H9 (cell line): ENCODE measurements at regions not wholly inside any gene's neighbourhood (a gene's known extent, or its start where the extent isn't known, plus 50 kb on each side); places are given as distances from the start of the nearest gene placed in this dataset.

ENCODE experiments used
- DNase-seq: peaks from one replicate; pipeline ENCODE4 v3.0.0-alpha.2; 2017
- H2AFZ ChIP-seq: one replicate; pipeline ENCODE4 v1.6.1; 2013; ENCODE audit warnings: mild to moderate bottlenecking, low read length, control low read depth, moderate library complexity
- H2AK5ac ChIP-seq: 2 replicates; pipeline ENCODE4 v1.6.1; 2013; ENCODE audit warnings: low read length, control low read depth, mixed read lengths; ENCODE audit not compliant: insufficient read length
- H2BK120ac ChIP-seq: one replicate; pipeline ENCODE4 v1.6.1; 2013; ENCODE audit warnings: low read depth, mild to moderate bottlenecking, low read length, control low read depth, inconsistent platforms; ENCODE audit not compliant: poor library complexity, severe bottlenecking
- H2BK12ac ChIP-seq: 2 replicates; pipeline ENCODE4 v1.6.1; 2013; ENCODE audit warnings: low read length, control low read depth, mixed read lengths, low read depth; ENCODE audit not compliant: insufficient read length
- H2BK15ac ChIP-seq: 2 replicates; pipeline ENCODE4 v1.6.1; 2013; ENCODE audit warnings: low read depth, low read length, control low read depth
- H2BK20ac ChIP-seq: one replicate; pipeline ENCODE4 v1.6.1; 2013; ENCODE audit warnings: low read depth, mild to moderate bottlenecking, low read length, control low read depth, inconsistent platforms; ENCODE audit not compliant: poor library complexity, severe bottlenecking
- H2BK5ac ChIP-seq: 2 replicates; pipeline ENCODE4 v1.6.1; 2013; ENCODE audit warnings: low read length, control low read depth, mixed read lengths; ENCODE audit not compliant: insufficient read length
- H3K14ac ChIP-seq: 2 replicates; pipeline ENCODE4 v1.6.1; 2013; ENCODE audit warnings: low read length, control low read depth; ENCODE audit not compliant: insufficient read depth
- H3K18ac ChIP-seq: 2 replicates; pipeline ENCODE4 v1.6.1; 2013; ENCODE audit warnings: low read depth, mild to moderate bottlenecking, mixed read lengths, low read length, control low read depth; ENCODE audit not compliant: insufficient read length
- H3K23ac ChIP-seq: 2 replicates; pipeline ENCODE4 v1.6.1; 2013; ENCODE audit warnings: low read length, control low read depth, mixed read lengths, low read depth; ENCODE audit not compliant: insufficient read length
- H3K23me2 ChIP-seq: 2 replicates; pipeline ENCODE4 v1.6.1; 2013; ENCODE audit warnings: low read depth, mild to moderate bottlenecking, mixed read lengths, low read length, control low read depth; ENCODE audit not compliant: insufficient read length, poor library complexity, severe bottlenecking
- H3K27ac ChIP-seq: 2 replicates; pipeline ENCODE4 v1.5.1; 2013; ENCODE audit warnings: low read length, control low read depth, mixed read lengths, low read depth; ENCODE audit not compliant: insufficient read length
- H3K27me3 ChIP-seq: 2 replicates; pipeline ENCODE4 v1.6.1; 2013; ENCODE audit warnings: low read length, control low read depth, inconsistent platforms; ENCODE audit not compliant: insufficient read depth
- H3K4ac ChIP-seq: 2 replicates; pipeline ENCODE4 v1.6.1; 2013; ENCODE audit warnings: low read depth, mild to moderate bottlenecking, control low read depth, inconsistent platforms, low read length, moderate library complexity
- H3K4me1 ChIP-seq: 2 replicates; pipeline ENCODE4 v1.6.1; 2013; ENCODE audit warnings: low read length, control low read depth, inconsistent platforms; ENCODE audit not compliant: insufficient read depth
- H3K4me2 ChIP-seq: 2 replicates; pipeline ENCODE4 v1.6.1; 2013; ENCODE audit warnings: low read length, control low read depth, mixed read lengths; ENCODE audit not compliant: insufficient read length, insufficient read depth
- H3K56ac ChIP-seq: 2 replicates; pipeline ENCODE4 v1.6.1; 2013; ENCODE audit warnings: low read depth, mild to moderate bottlenecking, mixed read lengths, low read length, control low read depth; ENCODE audit not compliant: insufficient read length
- H3K79me1 ChIP-seq: 2 replicates; pipeline ENCODE4 v1.6.1; 2013; ENCODE audit warnings: low read depth, mild to moderate bottlenecking, moderate library complexity, low read length, control low read depth, inconsistent platforms; ENCODE audit not compliant: insufficient read depth, poor library complexity, severe bottlenecking
- H3K79me2 ChIP-seq: 2 replicates; pipeline ENCODE4 v1.6.1; 2013; ENCODE audit warnings: low read length, control low read depth, inconsistent platforms; ENCODE audit not compliant: insufficient read depth
- H3K9ac ChIP-seq: 2 replicates; pipeline ENCODE4 v1.6.1; 2013; ENCODE audit warnings: low read length, control low read depth, mixed read lengths; ENCODE audit not compliant: insufficient read length; ENCODE audit errors: extremely low read depth
- H3K9me3 ChIP-seq: one replicate; pipeline ENCODE4 v1.6.1; 2013; ENCODE audit warnings: low read depth, low read length, inconsistent platforms; ENCODE audit not compliant: control insufficient read depth
- H3T11ph ChIP-seq: one replicate; pipeline ENCODE4 v1.6.1; 2013; ENCODE audit warnings: mild to moderate bottlenecking, low read length, control low read depth, inconsistent platforms
- H4K20me1 ChIP-seq: one replicate; pipeline ENCODE4 v1.6.1; 2013; ENCODE audit not compliant: control insufficient read depth, insufficient read length, insufficient read depth
- H4K5ac ChIP-seq: 2 replicates; pipeline ENCODE4 v1.6.1; 2013; ENCODE audit warnings: low read depth, mild to moderate bottlenecking, mixed read lengths, low read length, control low read depth; ENCODE audit not compliant: insufficient read length
- H4K8ac ChIP-seq: replicated peaks from 2 replicates; pipeline ENCODE4 v1.6.1; 2013; ENCODE audit warnings: low read length, control low read depth, mixed read lengths, low read depth; ENCODE audit not compliant: insufficient read length
- H4K91ac ChIP-seq: 2 replicates; pipeline ENCODE4 v1.6.1; 2013; ENCODE audit warnings: low read depth, mild to moderate bottlenecking, moderate library complexity, mixed read lengths, low read length, control low read depth; ENCODE audit not compliant: insufficient read length
- H3K27ac Mint-ChIP-seq, 3 experiments: 2 replicates in 2 of 3; 3 replicates in 1 of 3; pipeline ENCODE4 v1.8.0; 2020 to 2021; ENCODE audit warnings: mixed read lengths in 3 of 3, mild to moderate bottlenecking in 1 of 3, moderate library complexity in 1 of 3
- H3K27me3 Mint-ChIP-seq: 2 replicates; pipeline ENCODE4 v1.8.0; 2021; ENCODE audit warnings: low read depth, mild to moderate bottlenecking, moderate library complexity, mixed read lengths
- H3K36me3 Mint-ChIP-seq, 3 experiments: 2 replicates in 2 of 3; 3 replicates in 1 of 3; pipeline ENCODE4 v1.8.0; 2020 to 2021; ENCODE audit warnings: low read depth in 3 of 3, mixed read lengths in 3 of 3; ENCODE audit not compliant: insufficient read depth in 1 of 3
- H3K4me1 Mint-ChIP-seq, 2 experiments: 2 replicates each; pipeline ENCODE4 v1.8.0; 2020; ENCODE audit warnings: mixed read lengths in 2 of 2
- H3K4me3 Mint-ChIP-seq, 2 experiments: 2 replicates in 1 of 2; 3 replicates in 1 of 2; pipeline ENCODE4 v1.8.0; 2020 to 2021; ENCODE audit warnings: mild to moderate bottlenecking in 2 of 2, mixed read lengths in 2 of 2, moderate library complexity in 1 of 2
- H3K9me3 Mint-ChIP-seq, 2 experiments: 2 replicates in 1 of 2; 3 replicates in 1 of 2; pipeline ENCODE4 v1.8.0; 2020; ENCODE audit warnings: mild to moderate bottlenecking in 2 of 2, mixed read lengths in 2 of 2, moderate library complexity in 1 of 2
- WGBS: extraction: QIAGEN DNeasy Blood & Tissue Kit; methylation state at CpG from one replicate; pipeline ENCODE4 v1.1.7; 2013; ENCODE audit warnings: missing lambda C conversion rate, low lambda C conversion rate, mixed read lengths; ENCODE audit not compliant: insufficient read length; ENCODE audit errors: extremely low coverage; 5-methylcytosine and 5-hydroxymethylcytosine counted together
- TF ChIP-seq, protein P1 (sequence below): fragments of 200-600 bp; sonication (generic); conservative IDR thresholded peaks from 3 replicates; pipeline ENCODE4 v1.8.0; 2021; ENCODE audit warnings: antibody characterized with exemption, mild to moderate bottlenecking

GRCh38 chr1:118660769-118661168, 327.4 kb downstream of the TBX15 start:
- Histone ChIP-seq H2AK5ac (no peak overlapping the region), H2BK5ac (no peak overlapping the region), H3K4me2 (no peak overlapping the region), H2BK12ac (no peak overlapping the region), H3K27me3 (no peaks in the 10 kb centered on the region), H3K9ac (no peak overlapping the region), H3K23me2 (no peaks in the 10 kb centered on the region), H3T11ph (no peak overlapping the region), H3K4me1 (no peaks in the 10 kb centered on the region), H3K4ac (no peak overlapping the region), H2BK15ac (no peak overlapping the region), H3K23ac (no peak overlapping the region), H3K79me1 (no peaks in the 10 kb centered on the region), H2AFZ (no peak overlapping the region), H3K9me3 (no peaks in the 10 kb centered on the region), H3K56ac (no peak overlapping the region), H3K27ac (no peak overlapping the region), H2BK120ac (no peak overlapping the region), H3K79me2 (no peaks in the 10 kb centered on the region), H4K20me1 (no peaks in the 10 kb centered on the region), H3K18ac (no peak overlapping the region), H4K5ac (no peak overlapping the region), H3K14ac (no peak overlapping the region), H4K91ac (no peak overlapping the region), H4K8ac (no peak overlapping the region), H2BK20ac (no peak overlapping the region)
- no peak for DNase-seq
- peaks cover 5 to 16% of the 10 kb centered on the region in 2 experiments for H3K9me3 Mint-ChIP-seq
- H3K4me3 Mint-ChIP-seq: no peak overlapping the region
- no peaks in the 10 kb centered on the region for H3K27me3 Mint-ChIP-seq
- H3K36me3 Mint-ChIP-seq: peaks cover 0 to 7% (median 0%) of the 10 kb centered on the region in 3 experiments; a peak in 1 of 7 replicates
- peaks cover 0 to 2% of the 10 kb centered on the region in 2 experiments; a peak in 1 of 4 replicates for H3K4me1 Mint-ChIP-seq
- no peak overlapping the region for H3K27ac Mint-ChIP-seq
- TF ChIP-seq, protein P1, sequence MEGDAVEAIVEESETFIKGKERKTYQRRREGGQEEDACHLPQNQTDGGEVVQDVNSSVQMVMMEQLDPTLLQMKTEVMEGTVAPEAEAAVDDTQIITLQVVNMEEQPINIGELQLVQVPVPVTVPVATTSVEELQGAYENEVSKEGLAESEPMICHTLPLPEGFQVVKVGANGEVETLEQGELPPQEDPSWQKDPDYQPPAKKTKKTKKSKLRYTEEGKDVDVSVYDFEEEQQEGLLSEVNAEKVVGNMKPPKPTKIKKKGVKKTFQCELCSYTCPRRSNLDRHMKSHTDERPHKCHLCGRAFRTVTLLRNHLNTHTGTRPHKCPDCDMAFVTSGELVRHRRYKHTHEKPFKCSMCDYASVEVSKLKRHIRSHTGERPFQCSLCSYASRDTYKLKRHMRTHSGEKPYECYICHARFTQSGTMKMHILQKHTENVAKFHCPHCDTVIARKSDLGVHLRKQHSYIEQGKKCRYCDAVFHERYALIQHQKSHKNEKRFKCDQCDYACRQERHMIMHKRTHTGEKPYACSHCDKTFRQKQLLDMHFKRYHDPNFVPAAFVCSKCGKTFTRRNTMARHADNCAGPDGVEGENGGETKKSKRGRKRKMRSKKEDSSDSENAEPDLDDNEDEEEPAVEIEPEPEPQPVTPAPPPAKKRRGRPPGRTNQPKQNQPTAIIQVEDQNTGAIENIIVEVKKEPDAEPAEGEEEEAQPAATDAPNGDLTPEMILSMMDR: no peak
- WGBS: no CpG with 5 or more reads among the region's 1 CpG
